Mononuclear cell (primary cell): ENCODE measurements at regions not wholly inside any gene's neighbourhood (a gene's known extent, or its start where the extent isn't known, plus 50 kb on each side); places are given as distances from the start of the nearest gene placed in this dataset.
"Not testable (repeated sequence)": the region's sequence is repeated elsewhere in the genome, so short reads cannot be mapped to it uniquely, and the experiment has no call there.

ENCODE experiments used
- H3K27me3 ChIP-seq: 2 replicates; pipeline ENCODE4 v1.6.0; 2011; ENCODE audit warnings: low read length, control low read depth; ENCODE audit not compliant: insufficient read depth
- H3K4me1 ChIP-seq: 2 replicates; pipeline ENCODE4 v1.5.1; 2011; ENCODE audit warnings: mild to moderate bottlenecking, low read length, control low read depth; ENCODE audit not compliant: insufficient read depth
- H3K4me3 ChIP-seq: 2 replicates; pipeline ENCODE4 v1.5.1; 2011; ENCODE audit warnings: mild to moderate bottlenecking, low read length, moderate library complexity
- H3K9me3 ChIP-seq: 2 replicates; pipeline ENCODE4 v1.5.1; 2011; ENCODE audit warnings: low read depth, mild to moderate bottlenecking, control low read depth, low read length

DNA sequence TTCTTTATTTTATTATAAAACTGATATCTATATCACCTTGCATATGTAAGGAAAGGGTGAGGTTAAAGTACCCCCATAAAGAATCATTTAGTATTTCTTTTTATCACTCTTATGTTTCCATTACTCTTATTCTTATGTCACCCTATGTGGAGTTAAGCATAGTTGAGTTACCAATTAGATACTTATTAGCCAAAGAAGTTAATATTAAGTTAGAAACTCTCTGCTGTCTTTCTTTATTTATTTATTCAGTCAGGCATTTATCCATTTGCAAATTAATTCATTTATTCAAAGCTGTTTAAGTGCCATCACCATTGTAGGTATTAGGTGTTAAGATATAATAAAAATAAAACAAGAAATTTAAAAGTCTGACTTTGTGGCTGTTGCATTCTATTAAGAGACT lies 1279.1 kb upstream of the CITED2 start:
- Histone ChIP-seq H3K9me3 (no peaks in the 10 kb centered on the region), H3K4me3 (no peak overlapping the region), H3K27me3 (no peaks in the 10 kb centered on the region), H3K4me1 (no peaks in the 10 kb centered on the region)

- H3K27me3 ChIP-seq, H3K4me1 ChIP-seq, H3K9me3 ChIP-seq, H3K4me3 ChIP-seq: not testable (repeated sequence)
Observed at GRCh38 chr6:140649502-140649901, 1275.1 kb upstream of the CITED2 start.

- not testable (repeated sequence) for H3K4me1 ChIP-seq, H3K9me3 ChIP-seq, H3K4me3 ChIP-seq, H3K27me3 ChIP-seq
Observed at GRCh38 chr6:140647322-140647721, 1272.9 kb upstream of the CITED2 start.

DNA sequence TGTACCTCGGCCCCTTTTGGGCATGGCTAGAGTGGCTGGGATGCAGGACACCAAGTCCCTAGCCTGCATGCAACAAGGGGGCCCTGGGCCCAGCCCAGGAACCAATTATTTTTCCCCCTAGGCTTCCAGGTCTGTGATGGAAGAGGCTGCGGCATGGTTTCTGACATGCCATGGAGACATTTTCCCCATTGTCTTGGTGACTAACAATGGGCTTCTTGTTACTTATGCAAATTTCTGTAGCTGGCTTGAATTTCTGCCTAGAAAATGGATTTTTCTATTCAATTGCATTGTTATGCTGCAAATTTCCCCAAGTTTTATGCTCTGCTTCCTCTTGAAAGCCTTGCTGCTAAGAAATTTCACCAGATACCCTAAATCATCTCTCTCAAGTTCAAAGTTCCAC lies 1269.6 kb upstream of the CITED2 start:
- Histone ChIP-seq H3K9me3 (no peaks in the 10 kb centered on the region), H3K4me3 (no peak overlapping the region), H3K27me3 (no peaks in the 10 kb centered on the region), H3K4me1 (no peaks in the 10 kb centered on the region)

DNA sequence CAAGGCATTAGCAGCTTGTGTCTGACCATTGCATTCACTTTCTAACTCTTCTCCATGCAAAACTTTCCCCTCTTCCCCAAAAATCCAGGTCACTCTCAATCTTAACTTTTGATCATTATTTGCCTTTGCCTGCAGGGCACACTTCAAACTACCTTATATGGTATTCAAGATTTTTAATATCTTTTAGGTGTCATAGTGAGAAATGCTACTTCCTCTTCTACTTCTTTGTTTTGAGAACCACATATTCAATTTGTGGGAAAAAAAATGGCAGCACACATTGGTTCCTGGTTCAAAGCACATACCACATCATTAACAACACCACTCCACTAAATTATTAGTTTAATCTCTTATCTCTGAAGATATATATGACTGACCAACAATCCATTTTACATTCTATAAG lies 1267.0 kb upstream of the CITED2 start:
- Histone ChIP-seq H3K4me1 (no peaks in the 10 kb centered on the region), H3K27me3 (no peaks in the 10 kb centered on the region)

GRCh38 chr6:140636908-140637402 lies 1262.5 kb upstream of the CITED2 start:
- no peak overlapping the region for H3K4me3 ChIP-seq
- no peaks in the 10 kb centered on the region for H3K4me1 ChIP-seq
- no peaks in the 10 kb centered on the region for H3K9me3 ChIP-seq
- no peaks in the 10 kb centered on the region for H3K27me3 ChIP-seq

More for the DNA sequence above, 1267.0 kb upstream of the CITED2 start:
- no peaks in the 10 kb centered on the region for H3K9me3 ChIP-seq
- H3K4me3 ChIP-seq, result no peak overlapping the region

DNA sequence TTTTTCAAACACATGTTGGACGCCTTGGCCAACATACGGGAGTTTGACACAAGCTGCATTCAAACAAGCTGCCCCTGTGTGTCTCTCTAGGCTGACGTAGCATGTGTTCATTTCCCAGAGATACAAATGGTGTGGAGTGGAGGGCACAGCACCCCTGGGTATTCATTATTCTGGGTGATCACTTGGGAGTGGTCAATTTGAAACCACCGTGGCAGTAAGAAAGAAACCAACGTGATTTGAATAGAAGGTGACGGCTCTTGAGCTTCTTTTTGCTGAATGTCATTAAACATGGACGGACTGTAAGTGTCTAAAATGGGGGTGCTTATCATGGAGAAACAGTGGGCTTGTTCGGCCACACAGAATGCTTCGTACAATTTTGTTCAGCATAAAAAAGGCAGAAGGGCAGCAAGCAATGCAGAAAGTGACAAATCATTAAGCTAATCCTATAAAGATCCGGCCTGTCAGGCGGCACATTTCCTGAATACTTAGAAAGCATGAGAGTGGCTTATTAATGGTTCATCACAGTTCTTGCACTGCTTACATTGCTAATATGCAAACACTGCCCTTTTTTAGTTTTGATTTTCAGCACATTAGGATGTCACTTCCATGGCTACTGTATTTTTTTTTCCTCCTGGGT lies 1261.9 kb upstream of the CITED2 start:
- no peaks in the 10 kb centered on the region for H3K27me3 ChIP-seq
- no peaks in the 10 kb centered on the region for H3K4me1 ChIP-seq
- H3K4me3 ChIP-seq, result no peak overlapping the region

DNA sequence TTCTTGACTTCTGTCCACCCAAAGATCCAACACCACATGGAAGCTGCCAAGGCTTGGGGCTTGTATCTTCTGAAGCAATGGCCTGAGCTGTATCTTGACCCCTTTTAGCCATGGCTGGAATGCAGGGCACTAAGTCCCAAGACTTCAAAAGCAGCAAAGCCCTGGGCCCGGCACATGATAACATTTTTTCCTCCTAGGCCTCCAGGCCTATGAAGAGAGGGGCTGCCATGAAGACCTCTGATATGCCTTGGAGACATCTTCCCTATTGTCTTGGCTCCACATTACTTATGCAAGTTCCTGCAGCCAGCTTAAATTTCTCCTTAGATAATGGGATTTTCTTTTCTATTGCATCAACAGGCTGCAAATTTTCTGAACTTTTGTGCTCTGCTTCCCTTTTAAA lies 1252.6 kb upstream of the CITED2 start:
- H3K4me3 ChIP-seq, result no peak overlapping the region
- no peaks in the 10 kb centered on the region for H3K4me1 ChIP-seq
- H3K27me3 ChIP-seq, result no peaks in the 10 kb centered on the region
- H3K9me3 ChIP-seq, result no peaks in the 10 kb centered on the region

More for the DNA sequence above, 1261.9 kb upstream of the CITED2 start:
- H3K9me3 ChIP-seq, result no peaks in the 10 kb centered on the region

GRCh38 chr6:140623498-140623897 lies 1249.0 kb upstream of the CITED2 start:
- no peaks in the 10 kb centered on the region for H3K9me3 ChIP-seq
- H3K27me3 ChIP-seq, result no peaks in the 10 kb centered on the region
- no peaks in the 10 kb centered on the region for H3K4me1 ChIP-seq
- no peak overlapping the region for H3K4me3 ChIP-seq

DNA sequence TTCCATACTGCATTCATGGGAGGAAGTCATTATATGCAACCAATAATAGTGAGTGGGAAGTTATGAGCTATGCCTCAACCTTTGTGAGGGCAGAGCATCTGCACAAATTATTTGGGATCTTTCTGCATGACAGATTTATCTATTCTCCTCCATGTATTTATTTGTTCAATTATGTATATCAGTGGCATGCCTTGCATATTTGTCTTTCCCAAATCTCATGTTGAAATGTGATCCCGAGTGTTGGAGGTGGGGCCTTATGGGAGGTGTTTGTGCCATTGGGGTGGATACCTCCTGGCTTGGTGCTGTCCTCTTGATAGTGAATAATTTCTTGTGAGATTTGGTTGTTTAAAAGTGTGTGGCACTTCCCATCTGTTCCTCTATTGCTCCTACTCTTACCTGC lies 1246.0 kb upstream of the CITED2 start:
- no peak overlapping the region for H3K4me3 ChIP-seq
- no peaks in the 10 kb centered on the region for H3K27me3 ChIP-seq
- H3K9me3 ChIP-seq, result peaks cover 7% of the 10 kb centered on the region
- H3K4me1 ChIP-seq, result no peaks in the 10 kb centered on the region

GRCh38 chr6:140609956-140610355 lies 1235.5 kb upstream of the CITED2 start:
- H3K4me3 ChIP-seq, result no peak overlapping the region
- no peaks in the 10 kb centered on the region for H3K27me3 ChIP-seq
- no peaks in the 10 kb centered on the region for H3K9me3 ChIP-seq
- H3K4me1 ChIP-seq, result no peaks in the 10 kb centered on the region

DNA sequence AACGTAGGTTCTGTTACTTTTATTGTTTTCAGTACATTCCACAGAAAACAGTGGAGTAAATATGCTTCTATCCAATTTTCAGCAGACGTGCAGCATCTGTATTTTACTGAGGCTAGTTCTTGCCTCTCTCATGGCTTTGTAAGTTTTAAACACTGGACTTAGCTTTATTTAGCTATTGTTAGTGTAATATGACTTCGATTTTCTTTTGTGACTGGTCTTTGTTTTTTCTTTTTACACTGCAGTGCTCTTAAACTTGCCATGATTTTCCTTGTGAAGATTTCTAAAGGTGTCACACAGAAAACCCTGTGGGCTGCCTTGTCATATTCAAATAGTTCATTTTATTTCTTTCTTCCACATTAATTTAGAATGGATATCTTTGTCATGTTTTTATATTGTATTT lies 1234.9 kb upstream of the CITED2 start:
- H3K27me3 ChIP-seq, result no peaks in the 10 kb centered on the region
- H3K4me1 ChIP-seq, result no peaks in the 10 kb centered on the region
- H3K4me3 ChIP-seq, result no peak overlapping the region
- H3K9me3 ChIP-seq, result no peaks in the 10 kb centered on the region

- Histone ChIP-seq H3K27me3 (no peaks in the 10 kb centered on the region), H3K4me1 (no peaks in the 10 kb centered on the region), H3K9me3 (no peaks in the 10 kb centered on the region), H3K4me3 (no peak overlapping the region)
Observed at GRCh38 chr6:140604786-140605185, 1230.3 kb upstream of the CITED2 start.

DNA sequence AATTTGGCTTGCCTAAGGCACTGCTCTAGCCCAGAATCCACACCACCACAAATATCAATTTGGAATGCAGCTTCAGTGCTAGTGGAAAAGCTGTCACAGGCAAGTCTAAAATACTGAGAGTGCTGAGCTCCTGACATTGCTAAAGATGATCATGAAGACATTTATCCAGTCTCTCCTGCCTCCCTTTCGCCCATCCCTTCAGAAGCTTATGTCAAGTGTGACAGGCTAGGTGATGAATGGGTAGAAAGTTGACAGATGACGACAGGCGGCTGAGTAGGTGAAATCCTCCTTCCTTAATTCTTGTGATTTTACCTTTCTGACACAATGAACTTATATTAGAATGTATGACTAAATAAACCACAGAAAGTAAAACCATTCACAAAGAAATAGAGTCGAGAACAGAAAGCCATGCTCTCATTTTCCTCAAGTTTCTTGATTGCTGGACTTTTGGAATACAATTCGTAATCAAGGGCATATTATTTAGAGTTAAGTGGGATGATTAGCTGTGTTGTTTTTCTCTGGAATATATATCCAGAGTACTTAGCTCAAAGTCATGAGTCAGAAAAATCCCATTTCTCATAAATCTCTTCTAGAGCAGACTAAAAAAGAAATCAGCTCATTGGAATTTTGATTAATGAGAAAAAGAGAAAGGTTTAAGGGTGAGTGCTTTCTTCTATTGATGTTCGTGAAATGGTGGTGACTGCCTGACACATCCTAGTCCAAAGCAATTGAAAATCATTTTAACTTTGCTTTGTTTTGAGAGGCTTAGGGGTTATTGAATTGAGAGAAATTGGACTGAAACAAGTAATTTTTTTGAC lies 1228.2 kb upstream of the CITED2 start:
- no peaks in the 10 kb centered on the region for H3K9me3 ChIP-seq
- no peaks in the 10 kb centered on the region for H3K27me3 ChIP-seq

GRCh38 chr6:140601021-140601808 lies 1226.8 kb upstream of the CITED2 start:
- Histone ChIP-seq H3K4me3 (no peak overlapping the region), H3K4me1 (no peaks in the 10 kb centered on the region), H3K9me3 (no peaks in the 10 kb centered on the region), H3K27me3 (no peaks in the 10 kb centered on the region)

More for the DNA sequence above, 1228.2 kb upstream of the CITED2 start:
- Histone ChIP-seq H3K4me3 (no peak overlapping the region), H3K4me1 (no peaks in the 10 kb centered on the region)
